Activated CD4-positive, alpha-beta T cell treated with anti-CD3 and anti-CD28 coated beads, Interleukin-2, amount 50 U/mL, for 16 hours (primary cell): ENCODE measurements at regions not wholly inside any gene's neighbourhood (a gene's known extent, or its start where the extent isn't known, plus 50 kb on each side); places are given as distances from the start of the nearest gene placed in this dataset.
"Not testable (repeated sequence)": the region's sequence is repeated elsewhere in the genome, so short reads cannot be mapped to it uniquely, and the experiment has no call there.

Experiments used
- DNase-seq: peaks from one replicate; pipeline ENCODE4 v3.0.0-alpha.2; 2020

GRCh38 chr11:69869311-69869939 is 50.2 kb upstream of the FGF3 start:
- DNase-seq, result no peak

- no peak for DNase-seq
These were observed 51.5 kb upstream of the FGF3 start for GRCh38 chr11:69870766-69871165.

GRCh38 chr11:69873166-69874077 is 54.2 kb upstream of the FGF3 start:
- DNase-seq, result no peak

- DNase-seq, result no peak
These were observed 55.2 kb upstream of the FGF3 start for GRCh38 chr11:69874178-69874983.

- DNase-seq, result no peak
These were observed 55.9 kb upstream of the FGF3 start for GRCh38 chr11:69874984-69875624.

GRCh38 chr11:69876013-69876412 is 56.8 kb upstream of the FGF3 start:
- no peak for DNase-seq

GRCh38 chr11:69877235-69877634 is 58.0 kb upstream of the FGF3 start:
- no peak for DNase-seq

GRCh38 chr11:69877704-69878103 is 58.5 kb upstream of the FGF3 start:
- not testable (repeated sequence) for DNase-seq

GRCh38 chr11:69878144-69878883 is 59.1 kb upstream of the FGF3 start:
- DNase-seq, result no peak

- no peak for DNase-seq
These were observed 59.9 kb upstream of the FGF3 start for GRCh38 chr11:69878927-69879728.

- DNase-seq, result no peak
These were observed 60.5 kb upstream of the FGF3 start for GRCh38 chr11:69879729-69880005.

- no peak for DNase-seq
These were observed 61.0 kb upstream of the FGF3 start for GRCh38 chr11:69880041-69880825.

- no peak for DNase-seq
These were observed 61.7 kb upstream of the FGF3 start for GRCh38 chr11:69880826-69881445.

GRCh38 chr11:69881467-69882269 is 62.5 kb upstream of the FGF3 start:
- no peak for DNase-seq

- DNase-seq, result no peak
These were observed 63.0 kb upstream of the FGF3 start for GRCh38 chr11:69882270-69882608.

GRCh38 chr11:69883292-69884255 is 64.4 kb upstream of the FGF3 start:
- no peak for DNase-seq

- no peak for DNase-seq
These were observed 65.1 kb upstream of the FGF3 start for GRCh38 chr11:69884286-69884685.

GRCh38 chr11:69884751-69885150 is 65.5 kb upstream of the FGF3 start:
- DNase-seq, result no peak
